ENCODE measurements at regions not wholly inside any gene's neighbourhood (a gene's known extent, or its start where the extent isn't known, plus 50 kb on each side); places are given as distances from the start of the nearest gene placed in this dataset.

- TF ChIP-seq, protein P1, sequence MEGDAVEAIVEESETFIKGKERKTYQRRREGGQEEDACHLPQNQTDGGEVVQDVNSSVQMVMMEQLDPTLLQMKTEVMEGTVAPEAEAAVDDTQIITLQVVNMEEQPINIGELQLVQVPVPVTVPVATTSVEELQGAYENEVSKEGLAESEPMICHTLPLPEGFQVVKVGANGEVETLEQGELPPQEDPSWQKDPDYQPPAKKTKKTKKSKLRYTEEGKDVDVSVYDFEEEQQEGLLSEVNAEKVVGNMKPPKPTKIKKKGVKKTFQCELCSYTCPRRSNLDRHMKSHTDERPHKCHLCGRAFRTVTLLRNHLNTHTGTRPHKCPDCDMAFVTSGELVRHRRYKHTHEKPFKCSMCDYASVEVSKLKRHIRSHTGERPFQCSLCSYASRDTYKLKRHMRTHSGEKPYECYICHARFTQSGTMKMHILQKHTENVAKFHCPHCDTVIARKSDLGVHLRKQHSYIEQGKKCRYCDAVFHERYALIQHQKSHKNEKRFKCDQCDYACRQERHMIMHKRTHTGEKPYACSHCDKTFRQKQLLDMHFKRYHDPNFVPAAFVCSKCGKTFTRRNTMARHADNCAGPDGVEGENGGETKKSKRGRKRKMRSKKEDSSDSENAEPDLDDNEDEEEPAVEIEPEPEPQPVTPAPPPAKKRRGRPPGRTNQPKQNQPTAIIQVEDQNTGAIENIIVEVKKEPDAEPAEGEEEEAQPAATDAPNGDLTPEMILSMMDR (IDR thresholded peaks at IDR 0.05; ENCODE audit: insufficient read depth, low read length) = no peak
- TF ChIP-seq GABPA (IDR thresholded peaks at IDR 0.05; ENCODE audit: low read depth) (no peak), SPI1 (IDR thresholded peaks at IDR 0.05; ENCODE audit: borderline replicate concordance, low read depth) (no peak)
These were observed 191.4 kb downstream of the ZBTB18 start for GRCh38 chr1:244242446-244242845.
